ENCODE measurements at regions not wholly inside any gene's neighbourhood (a gene's known extent, or its start where the extent isn't known, plus 50 kb on each side); places are given as distances from the start of the nearest gene placed in this dataset.

DNA sequence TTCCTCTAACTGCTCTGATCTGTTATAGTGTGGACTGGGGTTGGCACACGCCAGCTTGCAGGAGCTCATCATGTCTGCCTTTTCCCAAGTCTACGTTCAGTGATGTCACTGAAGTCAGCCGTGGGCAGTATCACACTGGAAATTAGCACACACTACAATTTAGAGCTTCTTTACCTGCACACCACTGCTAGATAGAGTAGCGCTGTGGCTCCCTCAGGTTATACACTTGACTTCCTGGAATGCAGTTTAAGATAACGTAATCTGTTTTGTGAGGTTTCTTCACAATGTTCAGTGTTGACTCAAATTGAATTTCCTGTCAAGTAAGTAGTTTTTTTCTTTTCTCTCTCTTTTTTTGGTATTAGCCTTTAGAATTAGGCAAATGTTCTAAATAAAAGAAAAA lies 487.2 kb downstream of the DCDC2C start:
- H3K4me3 ChIP-seq, result no peak overlapping the region
- H3K9ac ChIP-seq (ENCODE audit: control insufficient read depth, insufficient read depth, low read length), result no peak overlapping the region
- H2AFZ ChIP-seq (ENCODE audit: control insufficient read depth, low read depth, low read length), result no peak overlapping the region
- H3K36me3 ChIP-seq (ENCODE audit: control insufficient read depth in 2 of 2, insufficient read depth in 2 of 2, low read length in 1 of 2), result no peaks in the 10 kb centered on the region
- intact Hi-C loops (cut with micrococcal nuclease; ENCODE audit: unreplicated experiment) (no loop called here), in situ Hi-C loops (cut with MboI) (no loop called here)
- H3K27me3 ChIP-seq (replicated peaks in 1 of 2; ENCODE audit: control insufficient read depth in 2 of 2, insufficient read depth in 2 of 2, low read length in 1 of 2), result no peaks in the 10 kb centered on the region
- POLR2A ChIA-PET, result no interaction called here
- DNase-seq (ENCODE audit: low read depth, low spot score) (no peak), ATAC-seq (no peak), FAIRE-seq (no peak)
- no TSS peak for BruUV-seq (replicated peaks)
- TF ChIP-seq SIN3A (IDR thresholded peaks at IDR 0.05; ENCODE audit: low read depth, low read length), result no peak
- TF ChIP-seq BCLAF1 (IDR thresholded peaks at IDR 0.05), result no peak
- no peak for TF ChIP-seq FOXK2 (IDR thresholded peaks at IDR 0.05)
- TF ChIP-seq BHLHE40 (IDR thresholded peaks at IDR 0.05; ENCODE audit: borderline replicate concordance in 1 of 2, low read depth in 2 of 2, low read length in 1 of 2), result no peak
- no peak for TF ChIP-seq SRF (IDR thresholded peaks at IDR 0.05; ENCODE audit: low read depth in 2 of 2, low read length in 2 of 2)
- TF ChIP-seq SMC3 (IDR thresholded peaks at IDR 0.05; ENCODE audit: borderline replicate concordance, low read length), result no peak
- TF ChIP-seq, protein P1, sequence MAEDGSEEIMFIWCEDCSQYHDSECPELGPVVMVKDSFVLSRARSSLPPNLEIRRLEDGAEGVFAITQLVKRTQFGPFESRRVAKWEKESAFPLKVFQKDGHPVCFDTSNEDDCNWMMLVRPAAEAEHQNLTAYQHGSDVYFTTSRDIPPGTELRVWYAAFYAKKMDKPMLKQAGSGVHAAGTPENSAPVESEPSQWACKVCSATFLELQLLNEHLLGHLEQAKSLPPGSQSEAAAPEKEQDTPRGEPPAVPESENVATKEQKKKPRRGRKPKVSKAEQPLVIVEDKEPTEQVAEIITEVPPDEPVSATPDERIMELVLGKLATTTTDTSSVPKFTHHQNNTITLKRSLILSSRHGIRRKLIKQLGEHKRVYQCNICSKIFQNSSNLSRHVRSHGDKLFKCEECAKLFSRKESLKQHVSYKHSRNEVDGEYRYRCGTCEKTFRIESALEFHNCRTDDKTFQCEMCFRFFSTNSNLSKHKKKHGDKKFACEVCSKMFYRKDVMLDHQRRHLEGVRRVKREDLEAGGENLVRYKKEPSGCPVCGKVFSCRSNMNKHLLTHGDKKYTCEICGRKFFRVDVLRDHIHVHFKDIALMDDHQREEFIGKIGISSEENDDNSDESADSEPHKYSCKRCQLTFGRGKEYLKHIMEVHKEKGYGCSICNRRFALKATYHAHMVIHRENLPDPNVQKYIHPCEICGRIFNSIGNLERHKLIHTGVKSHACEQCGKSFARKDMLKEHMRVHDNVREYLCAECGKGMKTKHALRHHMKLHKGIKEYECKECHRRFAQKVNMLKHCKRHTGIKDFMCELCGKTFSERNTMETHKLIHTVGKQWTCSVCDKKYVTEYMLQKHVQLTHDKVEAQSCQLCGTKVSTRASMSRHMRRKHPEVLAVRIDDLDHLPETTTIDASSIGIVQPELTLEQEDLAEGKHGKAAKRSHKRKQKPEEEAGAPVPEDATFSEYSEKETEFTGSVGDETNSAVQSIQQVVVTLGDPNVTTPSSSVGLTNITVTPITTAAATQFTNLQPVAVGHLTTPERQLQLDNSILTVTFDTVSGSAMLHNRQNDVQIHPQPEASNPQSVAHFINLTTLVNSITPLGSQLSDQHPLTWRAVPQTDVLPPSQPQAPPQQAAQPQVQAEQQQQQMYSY (CRISPR knock-in tag; IDR thresholded peaks at IDR 0.05), result no peak
- no peak for TF ChIP-seq SUZ12 (IDR thresholded peaks at IDR 0.05; ENCODE audit: unreplicated experiment)
- TF ChIP-seq POLR2AphosphoS2 (IDR thresholded peaks at IDR 0.05; ENCODE audit: low read depth, low read length), result no peak
- no peak for TF ChIP-seq HDAC6 (IDR thresholded peaks at IDR 0.05; ENCODE audit: unreplicated experiment)
- no peak for TF ChIP-seq RAD21 (IDR thresholded peaks at IDR 0.05; ENCODE audit: insufficient read depth, low read depth, low read length)
- no peak for TF ChIP-seq EGR1 (IDR thresholded peaks at IDR 0.05; ENCODE audit: borderline replicate concordance in 1 of 2, low read depth in 2 of 2, low read length in 2 of 2)
- H3K79me2 ChIP-seq (ENCODE audit: control insufficient read depth, insufficient read depth, low read length), result no peaks in the 10 kb centered on the region
- RAD21 ChIA-PET (ENCODE audit: unreplicated experiment), result no interaction called here
- no peaks in the 10 kb centered on the region for H3K4me1 ChIP-seq (ENCODE audit: control insufficient read depth, insufficient read depth, low read length)
- no peak overlapping the region for H3K27ac ChIP-seq (ENCODE audit: control insufficient read depth, insufficient read depth)
- 14% methylated on average over 5 of the region's 5 CpGs for WGBS (ENCODE audit: insufficient coverage, insufficient replicate concordance, low lambda C conversion rate, missing lambda C conversion rate)
- CTCF ChIA-PET, result no interaction called here
- no peaks in the 10 kb centered on the region for H4K20me1 ChIP-seq (ENCODE audit: control insufficient read depth, insufficient read depth)
- SMC1A ChIA-PET (ENCODE audit: uncharacterized antibody, unreplicated experiment), result no interaction called here
- no peak overlapping the region for H3K4me2 ChIP-seq (ENCODE audit: control insufficient read depth, insufficient read depth)
- H3K9me3 ChIP-seq (replicated peaks; ENCODE audit: control insufficient read depth, insufficient read depth, low read length), result no peaks in the 10 kb centered on the region

All from GM12878 (cell line).